K562 (cell line): ENCODE measurements at regions not wholly inside any gene's neighbourhood (a gene's known extent, or its start where the extent isn't known, plus 50 kb on each side); places are given as distances from the start of the nearest gene placed in this dataset.

Experiments
- ATAC-seq: fragments of 200-7000 bp; cut with Tn5 transposase; 3 replicates; pipeline ENCODE4 v1.9.1; 2020; ENCODE audit warnings: moderate library complexity
- BruUV-seq: library from RNA; stranded (reverse); fragments of 400-500 nt; replicated peaks from 2 replicates; lab custom pipeline; 2021; lab: Mats Ljungman, UMichigan
- CTCF ChIA-PET: fragments of 300-600 bp; formaldehyde crosslinking; extraction: SDS; loops from one replicate; lab custom pipeline; 2021; ENCODE audit warnings: low intra/inter-chr PET ratio; lab: Yijun Ruan, JAX
- POLR2A ChIA-PET: fragments of 300-600, 350-650 bp; sonication (Branson Sonifier 250); formaldehyde crosslinking; extraction: SDS; loops from one replicate; lab custom pipeline; 2021; ENCODE audit warnings: antibody characterized with exemption, inconsistent platforms; lab: Yijun Ruan, JAX
- DNase-seq, 4 experiments: peaks; one replicate each; pipeline versions ENCODE4 v3.0.0 to v3.0.0-alpha.2; 2011 to 2018; ENCODE audit warnings: low spot score in 3 of 4, mixed read lengths in 3 of 4; ENCODE audit errors: extremely low read depth in 1 of 4
- FAIRE-seq: peaks from 2 replicates; lab custom pipeline; 2011; peaks lifted over from hg19 to GRCh38; lab: Jason Lieb, UNC
- H2AFZ ChIP-seq: 2 replicates; pipeline ENCODE4 v1.6.0; 2011; ENCODE audit warnings: low read depth, low read length, control low read depth, inconsistent platforms
- H3K27ac ChIP-seq: fragments of 200-600 bp; 3 replicates; pipeline ENCODE4 v1.8.0; 2011; ENCODE audit warnings: low read depth, mild to moderate bottlenecking, control low read depth, inconsistent platforms, low read length, moderate library complexity, mixed read lengths; ENCODE audit errors: extremely low read depth
- H3K27me3 ChIP-seq, 2 experiments: fragments of 300-600 bp in 1 of 2; 2 replicates in 1 of 2; 3 replicates in 1 of 2; pipeline versions ENCODE4 v1.6.0 to v1.8.0; 2011; ENCODE audit warnings: inconsistent platforms in 2 of 2, low read length in 2 of 2, mild to moderate bottlenecking in 1 of 2, mixed read lengths in 1 of 2, moderate library complexity in 1 of 2; ENCODE audit not compliant: control insufficient read depth in 2 of 2, insufficient read depth in 2 of 2
- H3K36me3 ChIP-seq: fragments of 300-600 bp; 3 replicates; pipeline ENCODE4 v1.8.0; 2011; ENCODE audit warnings: mild to moderate bottlenecking, low read length, inconsistent platforms; ENCODE audit not compliant: control insufficient read depth, insufficient read depth
- H3K4me1 ChIP-seq, 2 experiments: fragments of 200-600 bp in 1 of 2; replicated peaks in 1 of 2; 2 replicates in 1 of 2; 3 replicates in 1 of 2; pipeline versions ENCODE4 v1.5.1 to v1.8.0; 2011; ENCODE audit warnings: inconsistent platforms in 2 of 2, low read length in 2 of 2, mild to moderate bottlenecking in 1 of 2, mixed read lengths in 1 of 2, moderate library complexity in 1 of 2; ENCODE audit not compliant: control insufficient read depth in 2 of 2, insufficient read depth in 2 of 2
- H3K4me2 ChIP-seq: 2 replicates; pipeline ENCODE4 v1.6.1; 2011; ENCODE audit warnings: low read length, control low read depth, inconsistent platforms, mixed read lengths; ENCODE audit not compliant: insufficient read depth
- H3K4me3 ChIP-seq: fragments of 200-600 bp; sonication (generic), shearing (Covaris generic); 2 replicates; pipeline ENCODE4 v1.5.1; 2016; ENCODE audit warnings: control low read depth, inconsistent platforms
- H3K79me2 ChIP-seq: fragments of 200-600 bp; 3 replicates; pipeline ENCODE4 v1.8.0; 2011; ENCODE audit warnings: low read length, inconsistent platforms; ENCODE audit not compliant: control insufficient read depth, insufficient read depth
- H3K9ac ChIP-seq, 2 experiments: 2 replicates each; pipeline versions ENCODE4 v1.6.0 to v1.6.1; 2011; ENCODE audit warnings: low read depth in 2 of 2, low read length in 2 of 2, control low read depth in 1 of 2, inconsistent platforms in 1 of 2, mild to moderate bottlenecking in 1 of 2, mixed read lengths in 1 of 2; ENCODE audit not compliant: insufficient read depth in 1 of 2
- H3K9me1 ChIP-seq: one replicate; pipeline ENCODE4 v1.6.0; 2011; ENCODE audit warnings: inconsistent platforms, mild to moderate bottlenecking, low read length, moderate library complexity; ENCODE audit not compliant: control insufficient read depth, insufficient read depth
- H3K9me3 ChIP-seq: replicated peaks from 2 replicates; pipeline ENCODE4 v1.5.1; 2011; ENCODE audit warnings: low read depth, low read length, inconsistent platforms; ENCODE audit not compliant: control insufficient read depth, insufficient read depth
- H4K20me1 ChIP-seq: replicated peaks from 2 replicates; pipeline ENCODE4 v1.6.1; 2011; ENCODE audit warnings: low read length, inconsistent platforms, mixed read lengths; ENCODE audit not compliant: control insufficient read depth, insufficient read depth
- CBX3 ChIP-seq, 2 experiments: IDR thresholded peaks; 1 replicate in 1 of 2; 2 replicates in 1 of 2; pipeline ENCODE4 v1.6.1; 2012; ENCODE audit warnings: inconsistent platforms in 2 of 2, low read length in 2 of 2, borderline replicate concordance in 1 of 2, control low read depth in 1 of 2
- CCNT2 ChIP-seq: IDR thresholded peaks from 2 replicates; pipeline ENCODE4 v1.6.1; 2011; ENCODE audit warnings: borderline replicate concordance, low read depth, mild to moderate bottlenecking, moderate library complexity, mixed read lengths, low read length; ENCODE audit not compliant: insufficient read length; ENCODE audit errors: extremely low read depth
- DEAF1 ChIP-seq: fragments of 450-650 bp; formaldehyde crosslinking; IDR thresholded peaks from 2 replicates; pipeline ENCODE4 v1.4.0; 2020; ENCODE audit warnings: mild to moderate bottlenecking, moderate library complexity
- E2F5 ChIP-seq: sonication (generic); formaldehyde crosslinking; IDR thresholded peaks from 2 replicates; pipeline ENCODE4 v1.8.0; 2022; ENCODE audit warnings: mild to moderate bottlenecking, missing genetic modification reagents
- FOSL1 ChIP-seq: fragments of 200-800 bp; sonication (Bioruptor generic); conservative IDR thresholded peaks from 2 replicates; pipeline ENCODE4 v1.6.1; 2016; ENCODE audit warnings: missing genetic modification characterization, missing compliant biosample characterization
- FOXJ2 ChIP-seq: fragments of 200-800 bp; sonication (Bioruptor generic); IDR thresholded peaks from 2 replicates; pipeline ENCODE4 v1.6.1; 2016; ENCODE audit warnings: missing genetic modification characterization, missing compliant biosample characterization
- HMG20B ChIP-seq: fragments of 250-450 bp; sonication (Bioruptor Pico); IDR thresholded peaks from 2 replicates; pipeline ENCODE4 v1.5.0; 2021; ENCODE audit warnings: mild to moderate bottlenecking
- LCOR ChIP-seq: sonication (generic); formaldehyde crosslinking; IDR thresholded peaks from 2 replicates; pipeline ENCODE4 v1.8.0; 2022; ENCODE audit warnings: mild to moderate bottlenecking, missing genetic modification reagents
- MCM7 ChIP-seq, 2 experiments: fragments of 450-650 bp; IDR thresholded peaks; 2 replicates each; pipeline ENCODE4 v1.6.1; 2016 to 2018
- POLR2A ChIP-seq: fragments of 450-650 bp; conservative IDR thresholded peaks from 2 replicates; pipeline ENCODE4 v1.6.1; 2016
- PRMT5 ChIP-seq: sonication (generic); formaldehyde crosslinking; IDR thresholded peaks from 2 replicates; pipeline ENCODE4 v1.5.0; 2020; ENCODE audit warnings: missing genetic modification reagents
- RB1 ChIP-seq: fragments of 450-650 bp; IDR thresholded peaks from 2 replicates; pipeline ENCODE4 v1.6.1; 2017; ENCODE audit warnings: low read depth, mild to moderate bottlenecking
- TARDBP ChIP-seq: fragments of 450-650 bp; IDR thresholded peaks from 2 replicates; pipeline ENCODE4 v1.6.1; 2016
- ZKSCAN3 ChIP-seq: fragments of 250-450 bp; sonication (Bioruptor Pico); IDR thresholded peaks from 2 replicates; pipeline ENCODE4 v1.4.0; 2020
- ZNF764 ChIP-seq: fragments of 250-450 bp; sonication (Bioruptor Pico); IDR thresholded peaks from 2 replicates; pipeline ENCODE4 v1.4.0; 2020; ENCODE audit warnings: low read depth, mild to moderate bottlenecking, moderate library complexity
- ZSCAN32 ChIP-seq: fragments of 450-650 bp; formaldehyde crosslinking; IDR thresholded peaks from 2 replicates; pipeline ENCODE4 v1.4.0; 2020; ENCODE audit warnings: mild to moderate bottlenecking, moderate library complexity
- WGBS: fragments of 100-300 bp; shearing (Covaris generic); methylation state at CpG from one replicate; pipeline ENCODE4 v1.1.6; 2016; ENCODE audit warnings: low coverage, mixed read lengths; ENCODE audit not compliant: insufficient coverage; ENCODE audit errors: missing lambda C conversion rate; 5-methylcytosine and 5-hydroxymethylcytosine counted together
- in situ Hi-C: fragments of 300-500 bp; cut with MboI; formaldehyde crosslinking; loops from 4 replicates; pipeline ENCODE4 v1.15.0; 2018; ENCODE audit warnings: inconsistent platforms, mixed read lengths
- intact Hi-C: fragments of 100-400 bp; cut with micrococcal nuclease; formaldehyde crosslinking; loops from 2 replicates; pipeline ENCODE4 v1.14.2; 2022

DNA sequence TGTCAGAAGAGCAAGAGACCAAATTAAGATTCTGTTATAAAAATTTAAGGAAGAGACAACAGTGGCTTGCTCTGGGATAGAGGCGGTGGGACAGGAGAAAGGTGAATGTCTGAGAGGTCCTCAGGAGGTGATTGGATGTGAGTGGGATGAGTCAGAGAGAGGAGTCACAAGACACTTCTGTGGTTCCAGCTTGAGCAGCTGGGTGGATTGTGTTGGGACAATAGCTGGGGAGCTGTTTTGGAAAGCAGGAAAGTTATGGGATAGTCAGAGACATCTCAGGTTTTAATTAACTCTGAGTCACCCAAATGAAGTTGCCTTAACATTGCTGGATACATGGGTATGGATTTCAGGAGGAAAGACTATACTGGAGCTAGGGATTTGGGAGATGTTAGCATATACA, 218.0 kb upstream of the TRIB2 start (continued):
- TF ChIP-seq ZKSCAN3 (CRISPR knock-in tag): no peak

DNA sequence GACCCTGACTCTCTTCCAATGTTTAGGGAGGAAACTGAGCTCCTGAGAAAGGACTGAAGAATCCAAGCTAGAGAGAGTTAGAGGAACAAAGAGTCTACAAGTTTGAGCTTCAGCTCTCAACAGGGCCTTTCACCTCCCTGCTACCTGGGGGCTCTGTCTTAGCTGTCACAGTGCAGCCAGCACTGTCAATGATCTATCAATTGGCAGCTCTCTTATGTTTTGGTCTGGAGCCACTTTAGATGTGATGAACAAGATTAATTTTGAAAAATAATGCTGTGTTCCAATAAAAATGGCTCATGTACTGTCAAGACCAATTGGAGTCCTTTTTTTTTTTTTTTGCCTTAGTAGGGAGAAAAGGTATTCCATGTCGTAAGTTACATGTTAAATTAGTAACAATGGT, 215.8 kb upstream of the TRIB2 start:
- Histone ChIP-seq H3K4me2 (no peak overlapping the region), H3K79me2 (no peaks in the 10 kb centered on the region), H3K27me3 (no peaks in the 10 kb centered on the region), H2AFZ (no peak overlapping the region), H4K20me1 (no peaks in the 10 kb centered on the region), H3K9ac (no peak overlapping the region), H3K9me1 (no peaks in the 10 kb centered on the region), H3K4me3 (no peak overlapping the region), H3K9me3 (no peaks in the 10 kb centered on the region), H3K27ac (no peak overlapping the region), H3K4me1 (peaks cover 0 to 3% of the 10 kb centered on the region in 2 experiments; a peak in 2 of 5 replicates), H3K36me3 (no peaks in the 10 kb centered on the region)
- BruUV-seq: no TSS peak
- ATAC-seq (no peak), FAIRE-seq (no peak), DNase-seq (no peak)
- CTCF ChIA-PET: interaction anchor here (0.5 to 0.6 kb wide), 2 partner anchors 22 to 155 kb away, joined by 3 to 5 read pairs; no protein-coding TSS in a partner anchor
- WGBS: 88% methylated on average over 1 of the region's 1 CpG
- TF ChIP-seq FOSL1 (tag) (no peak), HMG20B (CRISPR knock-in tag) (no peak), TARDBP (no peak), LCOR (CRISPR knock-in tag) (no peak), MCM7 (IDR thresholded peaks at IDR 0.05) (no peak), CCNT2 (no peak), E2F5 (CRISPR knock-in tag) (no peak), DEAF1 (no peak), ZSCAN32 (CRISPR knock-in tag) (no peak), POLR2A (no peak), RB1 (no peak), FOXJ2 (no peak), PRMT5 (CRISPR knock-in tag) (no peak), ZNF764 (CRISPR knock-in tag) (no peak), CBX3 (IDR thresholded peaks at IDR 0.05; ENCODE audit: borderline replicate concordance in 1 of 2, low read length in 2 of 2) (no peak)
- intact Hi-C loops: no loop called here
- in situ Hi-C loops: no loop called here
- POLR2A ChIA-PET: interaction anchor here (0.7 kb wide), 1 partner anchor 11 kb away, joined by 3 read pairs; no protein-coding TSS in a partner anchor
